ENCODE measurements at regions not wholly inside any gene's neighbourhood (a gene's known extent, or its start where the extent isn't known, plus 50 kb on each side); places are given as distances from the start of the nearest gene placed in this dataset.

DNA sequence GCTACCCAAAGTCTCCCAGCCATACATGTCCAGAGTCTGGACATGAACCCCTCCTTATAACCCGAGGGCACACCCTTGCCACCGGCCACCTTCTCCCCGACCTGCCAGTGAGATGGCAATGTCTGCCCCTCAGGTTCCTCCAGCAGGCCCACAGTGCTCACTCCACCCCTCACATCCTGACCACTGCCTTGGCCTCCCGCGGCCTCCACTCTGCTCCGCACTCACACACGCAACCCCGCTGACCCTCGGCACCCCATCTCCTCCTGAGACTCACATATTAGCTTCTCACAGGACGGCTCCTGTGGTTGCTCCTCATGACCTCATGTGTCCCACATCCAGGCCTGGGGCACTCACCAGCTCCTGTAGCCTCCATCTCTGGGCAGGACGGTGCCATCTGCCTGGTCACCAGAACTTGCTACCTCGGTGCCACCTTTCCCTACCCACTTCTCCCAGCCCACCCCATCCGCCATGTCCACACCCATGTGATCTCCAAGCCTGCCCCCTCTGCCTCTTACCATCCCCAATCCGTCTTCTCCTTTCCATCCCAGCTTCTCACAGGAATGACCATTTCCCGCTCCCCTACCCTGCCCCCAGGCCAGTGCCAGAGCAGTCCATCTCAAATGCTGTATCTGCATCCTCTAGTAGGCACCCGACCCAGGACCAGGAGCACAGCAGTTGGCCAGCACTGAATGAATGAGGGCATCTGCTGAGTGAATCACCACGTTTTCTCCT, 198.6 kb upstream of the DIO3 start:
- H4K20me1 ChIP-seq (replicated peaks; ENCODE audit: control insufficient read depth, extremely low read depth, insufficient read depth, low read length) = no peaks in the 10 kb centered on the region
- H3K4me1 ChIP-seq (ENCODE audit: control insufficient read depth, extremely low read depth, insufficient read depth, low read length) = no peaks in the 10 kb centered on the region
- no peak for DNase-seq (ENCODE audit: low read depth, low spot score)
- no peak overlapping the region for H3K27ac ChIP-seq (ENCODE audit: insufficient read depth, low read depth, low read length)
- dilution Hi-C loops (cut with MboI; ENCODE audit: extremely low pct_ligation_motif_present, low sequenced_read_pairs) = no loop called here
- CTCF ChIA-PET = no interaction called here
- no peak overlapping the region for H3K4me3 ChIP-seq (replicated peaks in 1 of 3; ENCODE audit: insufficient read depth in 1 of 3, low read depth in 1 of 3, low read length in 3 of 3)
- no peak overlapping the region for H3K9ac ChIP-seq (replicated peaks; ENCODE audit: extremely low read depth, insufficient read depth, low read length)
- POLR2A ChIA-PET = no interaction called here
- no peaks in the 10 kb centered on the region for H3K9me1 ChIP-seq (replicated peaks; ENCODE audit: control insufficient read depth, extremely low read depth, insufficient read depth, low read length)
- no peak for FAIRE-seq
- H3K79me2 ChIP-seq (ENCODE audit: control insufficient read depth, insufficient read depth, low read length) = no peaks in the 10 kb centered on the region
- H3K27me3 ChIP-seq (ENCODE audit: control insufficient read depth in 2 of 2, insufficient read depth in 2 of 2, low read length in 2 of 2) = no peaks in the 10 kb centered on the region
- no peak overlapping the region for H2AFZ ChIP-seq (ENCODE audit: low read depth, low read length)
- no peak for TF ChIP-seq POLR2A (IDR thresholded peaks at IDR 0.05; ENCODE audit: low read depth, low read length)
- TF ChIP-seq POLR2AphosphoS5 (IDR thresholded peaks at IDR 0.05; ENCODE audit: insufficient read depth, low read depth, low read length) = no peak
- TF ChIP-seq, protein P1, sequence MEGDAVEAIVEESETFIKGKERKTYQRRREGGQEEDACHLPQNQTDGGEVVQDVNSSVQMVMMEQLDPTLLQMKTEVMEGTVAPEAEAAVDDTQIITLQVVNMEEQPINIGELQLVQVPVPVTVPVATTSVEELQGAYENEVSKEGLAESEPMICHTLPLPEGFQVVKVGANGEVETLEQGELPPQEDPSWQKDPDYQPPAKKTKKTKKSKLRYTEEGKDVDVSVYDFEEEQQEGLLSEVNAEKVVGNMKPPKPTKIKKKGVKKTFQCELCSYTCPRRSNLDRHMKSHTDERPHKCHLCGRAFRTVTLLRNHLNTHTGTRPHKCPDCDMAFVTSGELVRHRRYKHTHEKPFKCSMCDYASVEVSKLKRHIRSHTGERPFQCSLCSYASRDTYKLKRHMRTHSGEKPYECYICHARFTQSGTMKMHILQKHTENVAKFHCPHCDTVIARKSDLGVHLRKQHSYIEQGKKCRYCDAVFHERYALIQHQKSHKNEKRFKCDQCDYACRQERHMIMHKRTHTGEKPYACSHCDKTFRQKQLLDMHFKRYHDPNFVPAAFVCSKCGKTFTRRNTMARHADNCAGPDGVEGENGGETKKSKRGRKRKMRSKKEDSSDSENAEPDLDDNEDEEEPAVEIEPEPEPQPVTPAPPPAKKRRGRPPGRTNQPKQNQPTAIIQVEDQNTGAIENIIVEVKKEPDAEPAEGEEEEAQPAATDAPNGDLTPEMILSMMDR (IDR thresholded peaks at IDR 0.05; ENCODE audit: extremely low read depth in 1 of 2, insufficient read depth in 1 of 2, low read depth in 1 of 2, low read length in 2 of 2) = no peak
- no peak for TF ChIP-seq MYC (IDR thresholded peaks at IDR 0.05; ENCODE audit: low read depth, low read length)
- TF ChIP-seq JUN (IDR thresholded peaks at IDR 0.05; ENCODE audit: borderline replicate concordance, insufficient read depth, insufficient read length, low read depth) = no peak
- no peak overlapping the region for H3K4me2 ChIP-seq (ENCODE audit: insufficient read depth, low read length)
- intact Hi-C loops (cut with micrococcal nuclease) = no loop called here
- H3K9me3 ChIP-seq (replicated peaks; ENCODE audit: control insufficient read depth, insufficient read depth, low read length) = no peaks in the 10 kb centered on the region
- no peaks in the 10 kb centered on the region for H3K36me3 ChIP-seq (ENCODE audit: control insufficient read depth in 2 of 2, extremely low read depth in 1 of 2, insufficient read depth in 2 of 2, low read length in 2 of 2)
- no TSS peak for BruUV-seq (replicated peaks)

DNA sequence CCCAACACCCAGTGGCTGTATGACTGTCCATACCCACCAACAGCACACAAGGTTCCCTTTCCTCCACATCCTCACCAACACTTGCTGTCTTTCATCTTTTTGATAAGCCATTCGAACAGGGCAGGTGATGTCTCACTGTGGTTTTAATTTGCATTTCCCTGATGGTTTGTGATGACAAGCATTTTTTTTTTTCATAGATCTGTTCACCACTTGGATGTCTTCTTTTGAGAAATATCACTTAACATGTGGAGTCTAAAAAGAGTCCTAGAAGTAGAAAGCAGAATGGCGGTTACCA, 198.1 kb upstream of the DIO3 start:
- Histone ChIP-seq H3K4me2 (ENCODE audit: insufficient read depth, low read length) (no peak overlapping the region), H3K36me3 (ENCODE audit: control insufficient read depth in 2 of 2, extremely low read depth in 1 of 2, insufficient read depth in 2 of 2, low read length in 2 of 2) (no peaks in the 10 kb centered on the region), H3K27me3 (ENCODE audit: control insufficient read depth in 2 of 2, insufficient read depth in 2 of 2, low read length in 2 of 2) (no peaks in the 10 kb centered on the region), H2AFZ (ENCODE audit: low read depth, low read length) (no peak overlapping the region), H4K20me1 (replicated peaks; ENCODE audit: control insufficient read depth, extremely low read depth, insufficient read depth, low read length) (no peaks in the 10 kb centered on the region), H3K9ac (replicated peaks; ENCODE audit: extremely low read depth, insufficient read depth, low read length) (no peak overlapping the region), H3K27ac (ENCODE audit: insufficient read depth, low read depth, low read length) (no peak overlapping the region), H3K9me1 (replicated peaks; ENCODE audit: control insufficient read depth, extremely low read depth, insufficient read depth, low read length) (no peaks in the 10 kb centered on the region), H3K79me2 (ENCODE audit: control insufficient read depth, insufficient read depth, low read length) (no peaks in the 10 kb centered on the region), H3K4me3 (replicated peaks in 1 of 3; ENCODE audit: insufficient read depth in 1 of 3, low read depth in 1 of 3, low read length in 3 of 3) (no peak overlapping the region), H3K9me3 (replicated peaks; ENCODE audit: control insufficient read depth, insufficient read depth, low read length) (no peaks in the 10 kb centered on the region), H3K4me1 (ENCODE audit: control insufficient read depth, extremely low read depth, insufficient read depth, low read length) (no peaks in the 10 kb centered on the region)
- dilution Hi-C loops (cut with MboI; ENCODE audit: extremely low pct_ligation_motif_present, low sequenced_read_pairs) = no loop called here
- FAIRE-seq (no peak), DNase-seq (ENCODE audit: low read depth, low spot score) (no peak)
- no TSS peak for BruUV-seq (replicated peaks)
- ChIA-PET POLR2A (no interaction called here), CTCF (no interaction called here)
- intact Hi-C loops (cut with micrococcal nuclease) = no loop called here
- TF ChIP-seq, protein P2, sequence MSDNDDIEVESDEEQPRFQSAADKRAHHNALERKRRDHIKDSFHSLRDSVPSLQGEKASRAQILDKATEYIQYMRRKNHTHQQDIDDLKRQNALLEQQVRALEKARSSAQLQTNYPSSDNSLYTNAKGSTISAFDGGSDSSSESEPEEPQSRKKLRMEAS (IDR thresholded peaks at IDR 0.05; ENCODE audit: insufficient read depth, insufficient read length) = no peak
- TF ChIP-seq GATA2 (IDR thresholded peaks at IDR 0.05; ENCODE audit: insufficient read depth, insufficient read length, low read depth, low read length) = no peak

Measured in endothelial cell of umbilical vein (primary cell).